Stimulated activated naive B cell treated with anti-CD40 and anti-IgM and Interleukin-4, amounts not matched to agents 10 μg/mL and 1 μg/mL and 100 μg/mL, for 72 hours (primary cell): ENCODE measurements at regions not wholly inside any gene's neighbourhood (a gene's known extent, or its start where the extent isn't known, plus 50 kb on each side); places are given as distances from the start of the nearest gene placed in this dataset.

ENCODE experiments used
- ATAC-seq, 2 donors: fragments of 150-1000 bp; cut with Tn5 transposase; replicated peaks; 2 replicates each; pipeline ENCODE4 v1.10.0; 2021; ENCODE audit warnings: moderate library complexity in 1 of 2
- DNase-seq: peaks from one replicate; pipeline ENCODE4 v3.0.0; 2021
- H3K27ac Mint-ChIP-seq: one replicate; pipeline ENCODE4 v1.8.0; 2022; ENCODE audit warnings: mild to moderate bottlenecking, mixed read lengths
- H3K27me3 Mint-ChIP-seq, 2 donors: one replicate each; pipeline ENCODE4 v1.8.0; 2022; ENCODE audit warnings: mixed read lengths in 2 of 2
- H3K36me3 Mint-ChIP-seq, 2 donors: one replicate each; pipeline ENCODE4 v1.8.0; 2022; ENCODE audit warnings: mixed read lengths in 2 of 2, mild to moderate bottlenecking in 1 of 2
- H3K4me1 Mint-ChIP-seq, 2 donors: one replicate each; pipeline ENCODE4 v1.8.0; 2022; ENCODE audit warnings: mixed read lengths in 2 of 2, mild to moderate bottlenecking in 1 of 2
- H3K4me3 Mint-ChIP-seq, 2 donors: one replicate each; pipeline ENCODE4 v1.8.0; 2022; ENCODE audit warnings: mild to moderate bottlenecking in 2 of 2, mixed read lengths in 2 of 2, moderate library complexity in 1 of 2
- H3K9me3 Mint-ChIP-seq, 2 donors: one replicate each; pipeline ENCODE4 v1.8.0; 2022; ENCODE audit warnings: mixed read lengths in 2 of 2, mild to moderate bottlenecking in 1 of 2

DNA sequence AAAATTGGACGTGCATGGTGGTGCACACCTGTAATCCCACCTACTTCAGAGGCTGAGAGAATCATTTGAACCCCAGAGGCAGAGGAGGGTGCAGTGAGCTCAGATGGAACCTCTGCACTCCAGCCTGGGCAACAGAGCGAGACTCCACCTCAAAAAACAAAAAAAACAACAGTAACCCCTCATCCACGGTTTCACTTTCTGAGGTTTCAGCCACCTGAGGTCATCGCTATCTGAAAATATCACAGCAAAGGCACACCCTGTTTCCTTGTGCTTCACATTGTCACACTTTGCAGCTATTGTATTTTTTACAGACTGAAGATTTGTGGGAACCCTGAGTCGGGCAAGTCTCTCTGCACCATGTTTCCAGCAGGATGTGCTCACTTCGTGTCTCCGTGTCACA lies 54.1 kb upstream of the FOXQ1 start:
- H3K4me3 Mint-ChIP-seq, result no peak overlapping the region
- H3K36me3 Mint-ChIP-seq, result no peaks in the 10 kb centered on the region
- H3K27me3 Mint-ChIP-seq, result peaks cover 10 to 14% of the 10 kb centered on the region in 2 donors
- no peak overlapping the region for H3K27ac Mint-ChIP-seq
- H3K9me3 Mint-ChIP-seq, result no peaks in the 10 kb centered on the region
- no peaks in the 10 kb centered on the region for H3K4me1 Mint-ChIP-seq
- no peak for DNase-seq
- no peak for ATAC-seq

DNA sequence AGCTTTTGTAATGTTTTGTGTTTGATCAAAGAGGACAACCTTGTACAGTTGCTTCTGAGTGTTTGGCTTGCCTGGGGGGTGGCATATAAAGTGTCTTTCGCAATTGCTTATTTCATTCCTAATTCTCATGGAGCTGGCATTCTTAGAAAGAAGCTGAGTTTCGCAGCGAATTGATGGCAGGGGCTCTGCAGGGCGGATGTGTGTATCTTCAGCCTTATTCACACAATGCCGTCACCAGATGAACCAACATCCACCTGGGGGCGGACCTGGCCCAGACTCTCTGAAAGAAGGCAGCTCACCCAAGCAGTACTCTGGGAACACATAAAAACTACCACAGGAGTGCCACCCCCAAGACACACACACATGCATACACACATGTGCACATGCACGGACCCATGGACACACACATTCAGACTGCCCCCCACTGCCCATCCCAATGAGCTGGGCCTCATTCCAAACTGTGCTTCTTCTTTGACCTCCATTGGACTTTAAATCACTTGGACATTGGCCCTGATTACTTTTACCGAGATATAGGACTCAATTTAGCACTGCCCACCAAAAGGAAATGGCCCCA lies 55.4 kb upstream of the FOXQ1 start:
- no peaks in the 10 kb centered on the region for H3K9me3 Mint-ChIP-seq
- H3K27ac Mint-ChIP-seq, result no peak overlapping the region
- ATAC-seq, result no peak
- H3K27me3 Mint-ChIP-seq, result peaks cover 4 to 18% of the 10 kb centered on the region in 2 donors
- DNase-seq, result no peak
- H3K36me3 Mint-ChIP-seq, result no peaks in the 10 kb centered on the region
- no peak overlapping the region for H3K4me3 Mint-ChIP-seq
- no peaks in the 10 kb centered on the region for H3K4me1 Mint-ChIP-seq

DNA sequence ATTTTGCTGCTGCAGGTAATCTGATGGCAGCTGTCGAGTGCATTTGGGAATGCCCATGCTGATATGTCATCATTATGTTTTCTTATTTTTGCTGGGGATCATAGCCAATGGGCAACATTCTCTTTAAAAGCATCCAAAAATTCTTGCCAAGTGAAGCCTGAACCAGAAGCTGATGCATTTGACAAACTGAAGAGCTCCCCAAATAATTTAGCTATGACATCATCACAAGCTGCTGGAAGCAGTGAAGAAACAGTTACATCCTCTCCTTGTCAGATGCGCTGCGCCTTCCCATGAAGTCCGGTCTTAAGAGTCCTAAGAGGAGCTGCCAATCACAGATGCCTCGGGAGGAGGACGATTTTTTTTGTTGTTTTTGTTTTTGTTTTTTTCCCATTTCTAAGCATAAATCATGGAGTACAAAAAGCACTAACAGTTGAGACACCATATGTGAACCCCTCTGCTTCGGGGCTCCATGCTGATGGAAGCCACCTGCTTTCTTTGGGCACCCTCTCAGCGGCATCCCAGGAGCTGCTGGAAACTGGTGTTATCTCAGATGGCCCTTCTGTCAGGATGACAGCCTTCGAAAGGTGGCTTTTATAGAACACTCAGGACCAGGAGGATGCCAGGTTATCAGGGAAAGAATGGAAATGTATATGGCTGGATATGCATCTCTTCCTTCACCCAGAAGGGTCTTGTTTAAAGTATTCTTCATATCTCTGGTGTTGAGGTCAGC lies 56.1 kb upstream of the FOXQ1 start:
- Mint-ChIP-seq H3K27ac (no peak overlapping the region), H3K9me3 (no peaks in the 10 kb centered on the region), H3K4me3 (no peak overlapping the region), H3K4me1 (no peaks in the 10 kb centered on the region), H3K36me3 (no peaks in the 10 kb centered on the region), H3K27me3 (peaks cover 0 to 18% of the 10 kb centered on the region in 2 donors)
- no peak for DNase-seq
- ATAC-seq, result no peak

DNA sequence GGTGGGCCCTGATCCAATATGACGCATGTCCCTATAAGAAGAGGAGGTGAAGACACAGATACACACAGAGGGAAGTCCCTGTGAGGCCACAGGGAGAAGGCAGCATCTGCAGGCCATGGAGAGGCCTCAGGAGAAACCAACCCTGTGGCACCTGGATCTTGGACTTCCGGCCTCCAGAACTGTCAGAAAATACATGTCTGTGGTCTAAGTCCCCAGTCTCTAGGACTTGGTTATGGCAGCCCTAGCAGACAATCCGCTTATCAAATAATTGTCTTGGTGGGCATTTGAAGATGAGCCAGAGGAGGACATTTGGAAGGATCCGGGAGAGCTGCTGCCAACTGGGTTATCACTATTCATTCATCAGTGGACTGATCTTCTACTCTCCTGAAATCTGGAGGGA lies 57.6 kb upstream of the FOXQ1 start:
- Mint-ChIP-seq H3K4me1 (no peaks in the 10 kb centered on the region), H3K4me3 (no peak overlapping the region), H3K27ac (no peak overlapping the region), H3K36me3 (no peaks in the 10 kb centered on the region), H3K27me3 (peaks cover 0 to 18% of the 10 kb centered on the region in 2 donors), H3K9me3 (no peaks in the 10 kb centered on the region)
- ATAC-seq (no peak), DNase-seq (no peak)

DNA sequence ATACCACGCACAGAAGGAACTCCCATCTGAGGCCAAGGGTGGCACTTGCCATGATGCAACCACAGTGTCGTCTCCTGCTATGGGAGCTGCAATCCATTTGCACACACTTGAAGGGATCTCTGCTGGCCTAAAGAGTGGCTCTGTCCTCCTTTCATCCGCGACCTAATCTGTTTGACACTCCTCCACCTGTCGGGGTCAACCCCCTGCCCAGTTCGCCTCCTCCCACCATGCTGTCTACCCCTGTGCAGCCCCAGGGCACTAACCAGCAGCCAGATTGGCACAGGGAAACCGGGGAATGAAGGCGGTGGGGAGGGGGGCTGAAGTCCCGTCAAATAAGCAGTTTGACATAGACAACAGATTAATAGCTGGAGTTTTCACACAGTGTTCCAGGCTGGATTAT lies 58.1 kb upstream of the FOXQ1 start:
- H3K9me3 Mint-ChIP-seq, result peaks cover 0 to 2% of the 10 kb centered on the region in 2 donors
- H3K27me3 Mint-ChIP-seq, result peaks cover 0 to 18% of the 10 kb centered on the region in 2 donors
- no peak for ATAC-seq
- H3K27ac Mint-ChIP-seq, result no peak overlapping the region
- no peak overlapping the region for H3K4me3 Mint-ChIP-seq
- no peaks in the 10 kb centered on the region for H3K36me3 Mint-ChIP-seq
- no peak for DNase-seq
- no peaks in the 10 kb centered on the region for H3K4me1 Mint-ChIP-seq

DNA sequence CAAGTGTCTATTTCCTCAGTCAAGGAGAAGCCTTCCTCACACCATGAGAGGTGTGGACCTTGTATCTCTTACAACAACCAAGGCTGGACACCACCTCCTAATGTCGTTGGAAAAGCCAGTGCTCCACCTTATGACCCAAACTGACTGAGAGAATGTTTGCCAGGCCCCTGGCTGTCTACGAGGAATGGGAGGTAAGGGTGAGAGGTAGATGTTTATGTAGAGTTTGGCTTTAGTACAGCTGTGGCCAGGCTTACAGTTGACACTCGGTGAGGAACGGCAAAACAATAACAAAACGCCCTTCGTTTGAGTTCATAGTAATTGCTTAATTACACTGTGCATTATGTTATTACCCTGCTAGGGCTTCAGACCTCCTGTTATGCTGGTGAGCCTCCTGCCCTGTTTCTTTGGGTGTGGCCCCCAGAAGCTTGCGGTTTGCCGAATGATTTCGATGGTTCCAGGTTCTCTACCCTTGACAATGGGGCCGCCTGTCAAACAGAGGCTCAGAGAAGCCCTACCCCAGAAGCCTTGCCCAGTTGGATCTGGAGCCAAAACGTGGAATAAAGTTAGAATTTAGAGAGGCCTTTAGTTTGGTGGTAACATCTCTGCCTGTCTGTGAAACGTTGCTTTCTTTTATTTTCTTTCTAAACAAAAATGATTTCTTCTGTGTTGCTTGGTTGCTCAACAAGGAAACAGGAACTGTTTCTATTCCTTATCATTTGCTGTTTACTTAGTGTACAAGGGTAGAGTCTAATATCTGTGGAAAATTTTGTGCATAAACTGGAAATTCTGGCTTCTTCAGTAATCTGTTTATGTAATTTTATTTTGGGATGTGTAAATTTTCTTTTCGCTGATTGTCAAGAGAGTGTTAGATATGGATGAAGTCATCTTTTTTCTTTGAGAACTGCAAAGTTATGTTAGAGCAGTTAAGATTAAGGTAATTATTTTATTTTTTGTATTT lies 60.4 kb upstream of the FOXQ1 start:
- H3K4me3 Mint-ChIP-seq, result no peak overlapping the region

DNA sequence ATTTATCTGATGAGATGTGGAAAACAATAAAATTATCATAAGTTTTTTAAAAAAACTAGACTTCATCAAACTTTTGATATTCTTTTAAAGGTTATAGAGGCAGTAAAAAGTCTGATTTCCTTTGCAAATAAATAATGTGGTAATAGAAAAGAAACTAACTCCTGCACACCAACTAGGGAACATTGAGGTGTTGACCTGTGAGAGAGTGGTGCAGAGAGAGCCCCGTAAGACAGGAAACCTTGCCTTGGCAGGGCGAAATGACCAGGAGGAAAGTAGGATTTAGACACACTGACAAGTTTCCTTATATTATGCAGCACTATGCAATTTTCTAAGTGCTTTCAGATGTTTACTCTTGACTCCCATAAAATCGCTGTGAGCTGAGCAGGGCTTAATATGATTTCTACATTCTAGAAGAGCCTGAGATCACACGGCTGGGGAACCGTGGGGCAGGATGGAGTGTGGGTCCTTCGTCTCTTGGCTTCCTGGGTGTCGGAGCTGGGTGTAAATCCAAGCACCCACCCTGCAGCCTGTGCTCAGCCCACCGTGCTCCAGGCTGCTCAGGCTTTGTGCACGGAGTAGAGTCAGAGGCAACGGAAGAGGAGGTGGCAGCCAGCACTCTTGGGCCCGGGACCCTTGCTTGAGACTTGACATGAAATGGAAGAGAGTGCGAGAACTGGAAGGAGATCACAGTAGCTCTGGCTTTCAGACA lies 61.3 kb upstream of the FOXQ1 start:
- H3K36me3 Mint-ChIP-seq, result no peaks in the 10 kb centered on the region
- no peak for DNase-seq
- peaks cover 0 to 13% of the 10 kb centered on the region in 2 donors for H3K27me3 Mint-ChIP-seq
- peaks cover 0 to 2% of the 10 kb centered on the region in 2 donors for H3K9me3 Mint-ChIP-seq
- no peak for ATAC-seq
- no peaks in the 10 kb centered on the region for H3K4me1 Mint-ChIP-seq
- H3K4me3 Mint-ChIP-seq, result no peak overlapping the region
- H3K27ac Mint-ChIP-seq, result no peak overlapping the region

More for the DNA sequence above, 60.4 kb upstream of the FOXQ1 start:
- Mint-ChIP-seq H3K27me3 (peaks cover 0 to 13% of the 10 kb centered on the region in 2 donors), H3K27ac (no peak overlapping the region), H3K4me1 (no peaks in the 10 kb centered on the region), H3K36me3 (no peaks in the 10 kb centered on the region), H3K9me3 (peaks cover 0 to 2% of the 10 kb centered on the region in 2 donors)
- ATAC-seq (no peak), DNase-seq (no peak)

DNA sequence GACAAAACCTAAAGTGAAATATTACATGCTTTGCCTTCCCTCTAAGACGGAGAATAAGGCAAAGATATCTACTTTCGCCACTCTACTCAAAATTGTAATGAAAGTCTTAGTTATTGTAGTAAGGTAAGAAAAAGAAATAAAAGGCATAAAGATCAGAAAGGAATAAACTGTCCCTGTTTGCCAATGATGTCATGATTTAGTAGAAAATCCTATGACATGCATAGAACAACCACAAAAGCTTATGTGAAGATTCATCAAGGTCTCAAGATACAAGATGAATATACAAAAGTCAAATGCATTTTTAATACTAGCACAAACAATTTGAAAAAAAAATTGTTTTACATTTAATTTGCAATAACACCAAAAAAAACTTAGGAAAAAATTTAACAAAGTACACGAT lies 64.0 kb upstream of the FOXQ1 start:
- ATAC-seq, result no peak
- Mint-ChIP-seq H3K4me3 (no peak overlapping the region), H3K27ac (no peak overlapping the region), H3K9me3 (peaks cover 0 to 2% of the 10 kb centered on the region in 2 donors), H3K36me3 (no peaks in the 10 kb centered on the region), H3K4me1 (no peaks in the 10 kb centered on the region), H3K27me3 (peaks cover 0 to 7% of the 10 kb centered on the region in 2 donors)
- no peak for DNase-seq

DNA sequence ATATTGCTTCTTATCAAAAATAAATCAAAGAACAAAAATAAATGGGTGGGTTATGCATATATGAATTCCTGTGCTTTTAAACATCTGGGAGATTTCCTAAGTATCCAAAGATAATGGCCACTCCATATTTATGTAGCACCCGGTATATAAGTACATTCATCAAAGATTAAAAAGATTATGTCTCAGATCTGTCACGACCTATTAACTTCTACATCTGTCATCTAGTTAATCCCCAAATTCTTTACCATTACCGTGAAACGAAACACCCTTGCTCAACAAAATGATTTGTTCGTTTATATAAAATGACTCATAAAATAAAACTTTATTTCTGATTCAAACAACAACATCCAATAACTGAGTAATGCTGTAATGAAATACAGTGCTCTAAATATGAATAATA lies 64.8 kb upstream of the FOXQ1 start:
- Mint-ChIP-seq H3K27ac (no peak overlapping the region), H3K9me3 (peaks cover 0 to 2% of the 10 kb centered on the region in 2 donors), H3K27me3 (peaks cover under 1 to 5% of the 10 kb centered on the region in 2 donors), H3K4me3 (no peak overlapping the region), H3K4me1 (no peaks in the 10 kb centered on the region), H3K36me3 (no peaks in the 10 kb centered on the region)
- DNase-seq (no peak), ATAC-seq (no peak)

DNA sequence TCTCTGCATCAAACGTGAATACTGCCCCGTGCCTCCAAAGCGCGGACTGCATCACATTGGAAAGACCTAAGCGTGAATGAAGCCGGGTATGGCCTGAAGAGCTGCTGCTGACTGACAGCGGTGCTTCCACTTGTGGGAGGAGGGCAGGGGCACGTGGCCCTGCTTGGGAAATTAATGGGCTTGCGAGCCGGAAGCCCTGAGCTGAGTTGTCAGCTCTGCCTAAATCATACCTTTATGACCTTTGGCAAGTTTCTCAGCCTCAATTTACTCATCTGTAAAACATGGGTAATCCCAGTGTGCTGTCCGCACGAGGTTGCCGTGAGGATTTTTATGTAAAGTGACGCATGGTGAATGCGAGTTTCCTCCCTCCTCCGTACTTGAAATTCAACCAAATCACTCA lies 67.0 kb upstream of the FOXQ1 start:
- no peaks in the 10 kb centered on the region for H3K36me3 Mint-ChIP-seq
- peaks cover 0 to 2% of the 10 kb centered on the region in 2 donors for H3K9me3 Mint-ChIP-seq
- DNase-seq, result no peak
- no peak for ATAC-seq
- no peaks in the 10 kb centered on the region for H3K4me1 Mint-ChIP-seq
- H3K4me3 Mint-ChIP-seq, result no peak overlapping the region
- H3K27ac Mint-ChIP-seq, result no peak overlapping the region
- peaks cover 6 to 9% of the 10 kb centered on the region in 2 donors for H3K27me3 Mint-ChIP-seq

DNA sequence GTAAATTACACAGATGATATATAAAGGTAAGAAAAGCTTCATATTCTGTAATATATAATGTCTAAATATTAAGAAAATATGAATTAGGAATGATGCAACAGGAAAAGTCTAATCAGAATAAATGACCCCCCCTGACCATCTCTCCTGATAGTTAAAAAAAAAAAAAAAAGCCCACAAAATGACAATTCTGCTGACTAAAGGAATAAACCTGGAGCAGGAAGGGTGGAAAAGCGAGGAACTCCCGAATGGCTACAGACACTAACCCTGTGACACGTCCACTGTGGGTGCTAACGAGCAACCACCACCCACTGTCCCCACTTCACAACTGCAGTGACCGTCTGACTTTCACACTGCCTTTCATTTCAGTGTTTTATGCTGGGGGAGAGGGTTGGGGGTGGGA lies 67.6 kb upstream of the FOXQ1 start:
- ATAC-seq (no peak), DNase-seq (no peak)
- Mint-ChIP-seq H3K4me1 (no peaks in the 10 kb centered on the region), H3K27ac (no peak overlapping the region), H3K4me3 (no peak overlapping the region), H3K36me3 (no peaks in the 10 kb centered on the region), H3K27me3 (peaks cover 6 to 9% of the 10 kb centered on the region in 2 donors), H3K9me3 (peaks cover 0 to 2% of the 10 kb centered on the region in 2 donors)

DNA sequence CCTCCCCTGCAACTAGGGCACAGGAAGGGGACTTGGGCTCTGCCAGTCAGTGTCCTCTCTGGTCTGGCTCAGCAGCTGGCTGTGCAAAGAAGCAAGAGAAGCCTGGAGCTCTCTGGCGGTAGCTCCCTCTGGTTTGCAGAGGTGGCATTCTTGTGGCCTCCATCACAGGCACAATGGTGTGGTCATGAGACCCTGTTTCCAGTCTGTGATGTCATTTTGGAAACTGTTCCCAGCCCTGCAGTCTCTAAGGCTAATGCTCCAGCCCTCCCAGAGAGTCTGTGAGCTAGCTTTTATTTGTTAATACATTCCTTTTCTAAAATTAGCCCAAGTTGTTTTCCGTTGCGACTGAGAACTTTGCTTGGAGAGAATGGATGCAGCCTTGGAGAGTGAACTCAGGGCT lies 69.5 kb upstream of the FOXQ1 start:
- no peak overlapping the region for H3K4me3 Mint-ChIP-seq
- no peaks in the 10 kb centered on the region for H3K9me3 Mint-ChIP-seq
- no peaks in the 10 kb centered on the region for H3K4me1 Mint-ChIP-seq
- no peak for DNase-seq
- peaks cover 15 to 24% of the 10 kb centered on the region in 2 donors for H3K27me3 Mint-ChIP-seq
- H3K27ac Mint-ChIP-seq, result no peak overlapping the region
- H3K36me3 Mint-ChIP-seq, result no peaks in the 10 kb centered on the region
- ATAC-seq, result no peak

DNA sequence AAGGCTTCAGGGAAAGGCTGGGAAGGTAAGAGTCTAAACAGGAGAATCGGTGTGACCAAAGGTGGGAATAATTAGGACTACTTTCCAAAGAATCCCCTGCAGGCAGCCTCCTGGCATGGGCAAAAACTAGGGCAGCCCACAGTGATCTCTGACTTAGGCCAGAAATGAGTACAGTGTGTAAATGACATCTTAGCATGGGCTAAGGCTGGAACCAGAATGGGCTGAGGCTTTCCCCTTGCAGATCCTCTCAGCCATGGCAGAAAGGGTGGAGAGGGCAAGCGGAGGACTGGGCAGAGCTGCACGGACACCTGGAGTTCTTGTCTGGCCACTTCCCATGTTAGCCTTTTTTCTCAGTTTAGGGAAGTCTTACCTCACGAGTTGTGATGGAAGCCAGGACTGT lies 69.9 kb upstream of the FOXQ1 start:
- no peaks in the 10 kb centered on the region for H3K4me1 Mint-ChIP-seq

DNA sequence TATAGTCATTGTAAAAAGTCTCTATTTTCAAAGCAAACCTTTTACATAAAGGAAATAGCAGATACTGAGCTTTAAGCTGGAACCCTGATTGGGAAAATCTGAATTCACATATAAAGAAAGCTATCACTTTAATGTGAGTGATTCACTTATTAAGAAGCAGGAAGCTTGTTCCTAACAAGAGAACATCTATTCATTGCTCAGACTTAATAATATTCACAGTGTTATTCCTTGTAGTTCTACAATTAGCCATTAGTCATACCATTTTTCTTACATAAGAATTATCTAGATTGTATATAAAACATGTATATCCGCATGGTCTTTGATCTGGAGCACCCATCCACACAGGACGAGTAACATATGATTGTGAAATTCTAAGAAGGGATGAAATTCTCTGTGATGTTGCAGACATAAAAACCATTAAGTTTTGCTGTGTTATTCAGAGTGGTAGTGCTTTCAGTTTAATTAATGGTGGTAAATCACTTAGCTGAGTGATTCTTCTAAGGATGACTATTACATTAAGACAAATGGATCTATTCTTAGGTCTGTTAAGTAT lies 71.1 kb upstream of the FOXQ1 start:
- Mint-ChIP-seq H3K27ac (no peak overlapping the region), H3K4me1 (no peaks in the 10 kb centered on the region), H3K36me3 (no peaks in the 10 kb centered on the region), H3K4me3 (no peak overlapping the region), H3K27me3 (peaks cover 15 to 24% of the 10 kb centered on the region in 2 donors), H3K9me3 (no peaks in the 10 kb centered on the region)
- ATAC-seq, result no peak
- DNase-seq, result no peak

More for the DNA sequence above, 69.9 kb upstream of the FOXQ1 start:
- Mint-ChIP-seq H3K4me3 (no peak overlapping the region), H3K9me3 (no peaks in the 10 kb centered on the region), H3K36me3 (no peaks in the 10 kb centered on the region), H3K27me3 (peaks cover 15 to 24% of the 10 kb centered on the region in 2 donors), H3K27ac (no peak overlapping the region)
- no peak for DNase-seq
- ATAC-seq, result no peak
